Skin epidermis (tissue), 12 donors: ENCODE measurements at regions not wholly inside any gene's neighbourhood (a gene's known extent, or its start where the extent isn't known, plus 50 kb on each side); places are given as distances from the start of the nearest gene placed in this dataset.

Experiments
- H3K27ac ChIP-seq, 21 experiments: fragments of 200-600 bp; sonication (generic) in 11 of 21; one replicate each; pipeline ENCODE4 v1.5.0; 2020; ENCODE audit warnings: mild to moderate bottlenecking in 3 of 21, inconsistent platforms in 2 of 21, moderate library complexity in 2 of 21
- H3K4me3 ChIP-seq, 7 experiments: fragments of 200-600 bp; sonication (generic) in 2 of 7; one replicate each; pipeline ENCODE4 v1.5.0; 2020; ENCODE audit warnings: inconsistent platforms in 2 of 7, mild to moderate bottlenecking in 2 of 7, moderate library complexity in 1 of 7

DNA sequence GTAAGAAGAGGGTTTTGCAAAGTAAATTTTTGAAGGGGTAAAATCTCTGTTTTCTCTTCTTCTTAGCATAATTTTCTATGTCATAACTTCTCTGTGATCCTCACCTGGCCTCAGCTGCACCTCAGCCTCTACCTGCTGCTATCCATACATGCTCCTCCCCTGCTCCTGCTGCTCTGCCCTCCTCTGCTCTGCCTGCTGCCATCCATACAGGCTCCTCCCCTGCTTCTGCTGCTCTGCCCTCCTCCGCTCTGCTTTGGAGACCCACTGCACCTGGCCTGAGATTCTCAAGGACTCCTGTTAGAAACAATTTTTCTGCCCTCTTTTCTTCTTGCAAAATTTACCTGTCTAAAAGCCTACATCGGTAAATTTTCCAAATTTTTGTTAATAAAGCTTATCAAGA, 388.6 kb upstream of the PITX2 start:
- Histone ChIP-seq H3K27ac (no peak overlapping the region), H3K4me3 (no peak overlapping the region)

DNA sequence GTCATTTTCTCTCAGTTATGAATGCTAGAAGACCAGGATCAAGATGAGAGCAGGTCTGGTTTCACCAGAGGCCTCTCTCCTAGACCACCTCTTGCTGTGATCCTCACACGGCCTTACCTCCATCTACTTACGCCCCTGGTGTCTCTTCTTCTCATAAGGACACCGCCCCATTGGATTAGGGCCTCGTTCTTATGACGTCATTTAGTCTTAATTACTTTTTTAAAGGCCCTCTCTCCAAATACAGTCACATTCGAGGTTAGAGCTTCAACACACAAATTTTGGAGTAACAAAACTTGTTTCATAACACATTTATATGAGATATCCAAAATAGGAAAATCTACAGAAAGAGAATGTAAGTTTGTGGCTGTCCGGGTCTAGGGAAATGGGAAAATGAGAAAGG, 391.0 kb upstream of the PITX2 start:
- no peak overlapping the region for H3K27ac ChIP-seq
- H3K4me3 ChIP-seq = no peak overlapping the region

- no peak overlapping the region for H3K27ac ChIP-seq
- H3K4me3 ChIP-seq = no peak overlapping the region
Measured at GRCh38 chr4:111014537-111014936, 391.7 kb upstream of the PITX2 start.

DNA sequence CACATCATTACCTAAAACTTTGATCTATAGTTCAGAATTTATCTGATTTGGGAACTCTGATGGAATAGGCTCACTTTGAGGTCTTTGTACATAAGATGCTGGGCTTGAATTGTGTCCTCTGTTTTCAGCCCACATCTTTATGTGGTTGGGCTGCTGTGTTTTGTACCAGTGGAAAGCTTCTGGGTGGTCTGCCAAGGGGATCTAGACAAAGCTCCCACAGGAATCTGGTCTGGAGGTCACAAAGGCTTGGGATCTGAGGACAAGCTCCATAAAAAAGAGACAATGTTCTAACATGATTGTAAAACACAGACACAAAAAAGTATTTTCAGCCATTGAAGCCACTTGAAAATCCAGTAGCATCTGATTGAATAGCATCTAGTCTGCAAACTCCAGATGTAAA, 393.5 kb upstream of the PITX2 start:
- no peak overlapping the region for H3K27ac ChIP-seq
- H3K4me3 ChIP-seq = no peak overlapping the region

- H3K27ac ChIP-seq = no peak overlapping the region
- no peak overlapping the region for H3K4me3 ChIP-seq
Measured at GRCh38 chr4:111018216-111018615, 395.3 kb upstream of the PITX2 start.

DNA sequence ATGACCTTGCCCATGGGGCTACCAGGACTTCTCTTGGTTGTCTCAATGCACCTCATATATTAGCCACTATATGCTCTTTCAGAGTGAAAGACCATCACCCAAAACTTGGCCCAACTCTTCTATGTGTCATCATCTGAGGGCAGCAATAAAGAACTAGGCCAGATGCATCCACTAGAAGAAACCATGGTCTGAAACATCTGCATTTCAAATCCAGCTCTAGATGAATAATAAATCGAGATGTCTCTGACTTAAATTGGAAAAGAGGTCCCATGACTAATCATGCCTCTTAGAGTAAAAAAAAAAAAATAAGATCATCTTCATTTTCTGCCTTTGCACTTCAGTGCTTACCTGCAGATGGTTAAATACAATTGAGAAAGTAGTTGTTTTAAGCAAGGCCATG, 397.6 kb upstream of the PITX2 start:
- no peak overlapping the region for H3K4me3 ChIP-seq
- H3K27ac ChIP-seq = no peak overlapping the region

DNA sequence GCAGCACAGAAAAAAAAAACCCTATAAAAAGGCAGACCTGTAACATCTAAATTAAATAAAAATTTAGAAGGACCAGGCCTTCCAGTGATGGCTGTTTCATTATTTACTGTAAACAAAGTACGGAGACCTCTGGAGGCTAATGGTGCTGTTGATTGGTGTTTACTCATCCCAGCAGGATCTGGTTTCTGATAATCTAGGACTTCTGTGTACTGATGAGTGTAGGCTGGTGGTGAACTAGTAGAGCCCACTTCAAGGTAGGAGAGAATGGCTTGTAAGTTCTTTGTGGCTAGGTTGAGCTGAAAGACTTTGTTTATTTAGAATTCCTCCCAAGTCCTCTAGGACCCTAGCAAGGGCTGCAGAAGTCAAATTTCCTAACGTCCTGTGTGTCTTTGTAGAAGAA, 398.1 kb upstream of the PITX2 start:
- Histone ChIP-seq H3K27ac (no peak overlapping the region), H3K4me3 (no peak overlapping the region)

DNA sequence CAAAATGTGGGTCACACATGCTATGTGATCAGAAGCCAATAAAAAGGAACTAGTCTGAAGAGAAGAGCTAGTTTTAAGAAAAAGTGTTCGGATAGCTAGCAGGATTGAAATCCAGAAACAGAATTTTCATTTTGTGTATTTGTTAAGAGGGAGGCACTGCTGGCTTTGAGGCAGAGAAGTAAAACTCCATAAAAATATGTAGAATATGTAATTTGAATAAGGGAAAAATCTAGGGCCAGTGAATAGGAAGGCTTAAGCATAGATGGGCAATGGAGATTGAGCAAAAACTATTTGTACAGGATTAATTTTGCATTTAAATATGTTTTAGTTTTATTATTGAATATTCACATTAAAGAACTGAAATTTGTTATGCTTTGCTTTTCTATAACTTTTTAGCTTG, 399.9 kb upstream of the PITX2 start:
- no peak overlapping the region for H3K4me3 ChIP-seq
- H3K27ac ChIP-seq = no peak overlapping the region

- Histone ChIP-seq H3K4me3 (no peak overlapping the region), H3K27ac (no peak overlapping the region)
Measured at GRCh38 chr4:111027526-111027925, 404.6 kb upstream of the PITX2 start.

GRCh38 chr4:111028795-111029194, 405.9 kb upstream of the PITX2 start:
- no peak overlapping the region for H3K4me3 ChIP-seq
- no peak overlapping the region for H3K27ac ChIP-seq

- Histone ChIP-seq H3K4me3 (no peak overlapping the region), H3K27ac (no peak overlapping the region)
Measured at GRCh38 chr4:111031001-111031579, 408.2 kb upstream of the PITX2 start.

DNA sequence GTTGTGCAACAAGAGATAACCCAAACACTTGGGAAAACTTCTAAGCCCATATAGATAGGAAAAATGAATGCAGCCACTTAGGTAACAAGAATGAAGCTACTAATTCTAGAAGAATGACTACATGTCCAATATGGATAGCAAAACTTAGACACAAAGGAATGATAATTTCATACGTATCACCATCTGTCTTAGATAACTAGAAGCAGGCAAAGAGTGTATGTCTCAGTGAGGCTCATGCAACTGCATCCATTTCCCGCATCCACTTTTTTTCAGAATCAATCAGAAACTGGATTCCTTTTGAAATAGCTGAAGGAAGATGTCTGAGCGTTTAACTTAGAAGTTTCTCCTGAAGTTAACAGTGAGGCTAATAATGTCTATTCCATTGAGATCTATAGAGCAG, 408.7 kb upstream of the PITX2 start:
- H3K4me3 ChIP-seq = no peak overlapping the region
- H3K27ac ChIP-seq = no peak overlapping the region

GRCh38 chr4:111037591-111038360, 414.9 kb upstream of the PITX2 start:
- Histone ChIP-seq H3K27ac (no peak overlapping the region), H3K4me3 (no peak overlapping the region)

- Histone ChIP-seq H3K27ac (no peak overlapping the region), H3K4me3 (no peak overlapping the region)
Measured at GRCh38 chr4:111040904-111041303, 418.0 kb upstream of the PITX2 start.

DNA sequence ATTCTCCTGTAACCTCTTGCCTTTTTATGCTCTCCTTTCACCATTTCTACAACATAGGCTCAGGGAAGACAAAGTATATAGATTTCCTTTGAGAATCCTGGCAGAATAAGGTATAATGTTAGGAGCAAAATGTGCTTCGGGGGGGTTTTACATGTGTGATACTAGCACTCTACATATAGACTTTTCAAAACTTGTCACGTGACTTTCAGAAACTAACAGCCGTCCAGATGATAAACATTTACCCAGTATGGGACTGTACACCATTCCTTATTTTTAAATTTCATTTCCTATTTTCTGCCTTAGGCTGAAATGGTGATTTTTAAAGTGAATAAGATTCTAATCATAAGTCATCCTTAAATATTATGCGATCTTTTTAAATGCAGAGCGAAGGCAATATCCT, 420.4 kb upstream of the PITX2 start:
- H3K4me3 ChIP-seq = no peak overlapping the region
- H3K27ac ChIP-seq = no peak overlapping the region

DNA sequence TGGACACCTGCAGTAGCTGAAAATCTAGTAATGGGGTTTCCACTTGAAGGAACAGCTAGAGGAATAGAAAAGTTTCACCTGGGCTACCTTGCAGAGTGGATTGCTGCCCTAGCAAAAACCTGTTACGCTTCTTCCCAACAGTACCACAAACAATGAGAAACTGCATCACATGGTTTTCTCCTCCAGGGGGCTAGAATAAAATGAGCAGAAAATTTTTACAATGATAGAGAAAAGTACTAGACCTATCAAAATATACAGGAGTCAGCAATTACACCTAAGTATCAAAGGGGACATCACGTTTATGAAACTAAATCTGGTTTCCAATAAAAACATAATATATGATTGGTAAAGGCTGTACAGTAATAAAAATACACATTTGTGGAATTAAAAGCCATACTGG, 423.1 kb upstream of the PITX2 start:
- H3K4me3 ChIP-seq = no peak overlapping the region
- H3K27ac ChIP-seq = no peak overlapping the region

- H3K27ac ChIP-seq = no peak overlapping the region
- no peak overlapping the region for H3K4me3 ChIP-seq
Measured at GRCh38 chr4:111046811-111047210, 423.9 kb upstream of the PITX2 start.

GRCh38 chr4:111048316-111048715, 425.4 kb upstream of the PITX2 start:
- Histone ChIP-seq H3K27ac (no peak overlapping the region), H3K4me3 (no peak overlapping the region)

- H3K27ac ChIP-seq = no peak overlapping the region
- H3K4me3 ChIP-seq = no peak overlapping the region
Measured at GRCh38 chr4:111064342-111064993, 441.6 kb upstream of the PITX2 start.

GRCh38 chr4:111066001-111066400, 443.1 kb upstream of the PITX2 start:
- Histone ChIP-seq H3K4me3 (no peak overlapping the region), H3K27ac (no peak overlapping the region)

DNA sequence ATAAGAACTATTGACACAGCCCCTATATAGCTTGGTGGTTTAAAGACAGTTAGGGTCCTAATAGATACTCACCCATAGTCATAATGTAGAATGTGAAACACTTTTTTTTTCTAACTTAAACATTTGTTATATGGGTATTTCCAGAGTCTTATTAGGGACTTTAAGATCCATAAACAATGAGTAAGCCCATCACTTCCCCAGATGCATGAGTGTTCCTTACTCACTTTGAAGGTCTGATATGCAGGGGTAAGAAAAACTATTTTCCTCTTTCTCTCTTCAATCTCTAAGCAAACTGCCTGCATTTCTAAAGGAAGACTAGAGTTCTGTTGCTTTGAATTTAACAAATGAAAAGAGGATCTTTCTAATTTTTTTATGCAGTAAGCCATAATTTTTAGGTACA, 443.6 kb upstream of the PITX2 start:
- Histone ChIP-seq H3K4me3 (no peak overlapping the region), H3K27ac (no peak overlapping the region)
